H9 (cell line): ENCODE measurements at regions not wholly inside any gene's neighbourhood (a gene's known extent, or its start where the extent isn't known, plus 50 kb on each side); places are given as distances from the start of the nearest gene placed in this dataset.
A peak's percentile ranks its signal among the peaks of the same experiment; 100 is the strongest.

Source experiments
- DNase-seq: peaks from one replicate; pipeline ENCODE4 v3.0.0-alpha.2; 2017
- H2AFZ ChIP-seq: one replicate; pipeline ENCODE4 v1.6.1; 2013; ENCODE audit warnings: mild to moderate bottlenecking, low read length, control low read depth, moderate library complexity
- H2AK5ac ChIP-seq: 2 replicates; pipeline ENCODE4 v1.6.1; 2013; ENCODE audit warnings: low read length, control low read depth, mixed read lengths; ENCODE audit not compliant: insufficient read length
- H2BK120ac ChIP-seq: one replicate; pipeline ENCODE4 v1.6.1; 2013; ENCODE audit warnings: low read depth, mild to moderate bottlenecking, low read length, control low read depth, inconsistent platforms; ENCODE audit not compliant: poor library complexity, severe bottlenecking
- H2BK12ac ChIP-seq: 2 replicates; pipeline ENCODE4 v1.6.1; 2013; ENCODE audit warnings: low read length, control low read depth, mixed read lengths, low read depth; ENCODE audit not compliant: insufficient read length
- H2BK15ac ChIP-seq: 2 replicates; pipeline ENCODE4 v1.6.1; 2013; ENCODE audit warnings: low read depth, low read length, control low read depth
- H2BK20ac ChIP-seq: one replicate; pipeline ENCODE4 v1.6.1; 2013; ENCODE audit warnings: low read depth, mild to moderate bottlenecking, low read length, control low read depth, inconsistent platforms; ENCODE audit not compliant: poor library complexity, severe bottlenecking
- H2BK5ac ChIP-seq: 2 replicates; pipeline ENCODE4 v1.6.1; 2013; ENCODE audit warnings: low read length, control low read depth, mixed read lengths; ENCODE audit not compliant: insufficient read length
- H3K14ac ChIP-seq: 2 replicates; pipeline ENCODE4 v1.6.1; 2013; ENCODE audit warnings: low read length, control low read depth; ENCODE audit not compliant: insufficient read depth
- H3K18ac ChIP-seq: 2 replicates; pipeline ENCODE4 v1.6.1; 2013; ENCODE audit warnings: low read depth, mild to moderate bottlenecking, mixed read lengths, low read length, control low read depth; ENCODE audit not compliant: insufficient read length
- H3K23ac ChIP-seq: 2 replicates; pipeline ENCODE4 v1.6.1; 2013; ENCODE audit warnings: low read length, control low read depth, mixed read lengths, low read depth; ENCODE audit not compliant: insufficient read length
- H3K23me2 ChIP-seq: 2 replicates; pipeline ENCODE4 v1.6.1; 2013; ENCODE audit warnings: low read depth, mild to moderate bottlenecking, mixed read lengths, low read length, control low read depth; ENCODE audit not compliant: insufficient read length, poor library complexity, severe bottlenecking
- H3K27ac ChIP-seq: 2 replicates; pipeline ENCODE4 v1.5.1; 2013; ENCODE audit warnings: low read length, control low read depth, mixed read lengths, low read depth; ENCODE audit not compliant: insufficient read length
- H3K27me3 ChIP-seq: 2 replicates; pipeline ENCODE4 v1.6.1; 2013; ENCODE audit warnings: low read length, control low read depth, inconsistent platforms; ENCODE audit not compliant: insufficient read depth
- H3K4ac ChIP-seq: 2 replicates; pipeline ENCODE4 v1.6.1; 2013; ENCODE audit warnings: low read depth, mild to moderate bottlenecking, control low read depth, inconsistent platforms, low read length, moderate library complexity
- H3K4me1 ChIP-seq: 2 replicates; pipeline ENCODE4 v1.6.1; 2013; ENCODE audit warnings: low read length, control low read depth, inconsistent platforms; ENCODE audit not compliant: insufficient read depth
- H3K4me2 ChIP-seq: 2 replicates; pipeline ENCODE4 v1.6.1; 2013; ENCODE audit warnings: low read length, control low read depth, mixed read lengths; ENCODE audit not compliant: insufficient read length, insufficient read depth
- H3K56ac ChIP-seq: 2 replicates; pipeline ENCODE4 v1.6.1; 2013; ENCODE audit warnings: low read depth, mild to moderate bottlenecking, mixed read lengths, low read length, control low read depth; ENCODE audit not compliant: insufficient read length
- H3K79me1 ChIP-seq: 2 replicates; pipeline ENCODE4 v1.6.1; 2013; ENCODE audit warnings: low read depth, mild to moderate bottlenecking, moderate library complexity, low read length, control low read depth, inconsistent platforms; ENCODE audit not compliant: insufficient read depth, poor library complexity, severe bottlenecking
- H3K79me2 ChIP-seq: 2 replicates; pipeline ENCODE4 v1.6.1; 2013; ENCODE audit warnings: low read length, control low read depth, inconsistent platforms; ENCODE audit not compliant: insufficient read depth
- H3K9ac ChIP-seq: 2 replicates; pipeline ENCODE4 v1.6.1; 2013; ENCODE audit warnings: low read length, control low read depth, mixed read lengths; ENCODE audit not compliant: insufficient read length; ENCODE audit errors: extremely low read depth
- H3K9me3 ChIP-seq: one replicate; pipeline ENCODE4 v1.6.1; 2013; ENCODE audit warnings: low read depth, low read length, inconsistent platforms; ENCODE audit not compliant: control insufficient read depth
- H3T11ph ChIP-seq: one replicate; pipeline ENCODE4 v1.6.1; 2013; ENCODE audit warnings: mild to moderate bottlenecking, low read length, control low read depth, inconsistent platforms
- H4K20me1 ChIP-seq: one replicate; pipeline ENCODE4 v1.6.1; 2013; ENCODE audit not compliant: control insufficient read depth, insufficient read length, insufficient read depth
- H4K5ac ChIP-seq: 2 replicates; pipeline ENCODE4 v1.6.1; 2013; ENCODE audit warnings: low read depth, mild to moderate bottlenecking, mixed read lengths, low read length, control low read depth; ENCODE audit not compliant: insufficient read length
- H4K8ac ChIP-seq: replicated peaks from 2 replicates; pipeline ENCODE4 v1.6.1; 2013; ENCODE audit warnings: low read length, control low read depth, mixed read lengths, low read depth; ENCODE audit not compliant: insufficient read length
- H4K91ac ChIP-seq: 2 replicates; pipeline ENCODE4 v1.6.1; 2013; ENCODE audit warnings: low read depth, mild to moderate bottlenecking, moderate library complexity, mixed read lengths, low read length, control low read depth; ENCODE audit not compliant: insufficient read length
- H3K27ac Mint-ChIP-seq, 3 experiments: 2 replicates in 2 of 3; 3 replicates in 1 of 3; pipeline ENCODE4 v1.8.0; 2020 to 2021; ENCODE audit warnings: mixed read lengths in 3 of 3, mild to moderate bottlenecking in 1 of 3, moderate library complexity in 1 of 3
- H3K27me3 Mint-ChIP-seq: 2 replicates; pipeline ENCODE4 v1.8.0; 2021; ENCODE audit warnings: low read depth, mild to moderate bottlenecking, moderate library complexity, mixed read lengths
- H3K36me3 Mint-ChIP-seq, 3 experiments: 2 replicates in 2 of 3; 3 replicates in 1 of 3; pipeline ENCODE4 v1.8.0; 2020 to 2021; ENCODE audit warnings: low read depth in 3 of 3, mixed read lengths in 3 of 3; ENCODE audit not compliant: insufficient read depth in 1 of 3
- H3K4me1 Mint-ChIP-seq, 2 experiments: 2 replicates each; pipeline ENCODE4 v1.8.0; 2020; ENCODE audit warnings: mixed read lengths in 2 of 2
- H3K4me3 Mint-ChIP-seq, 2 experiments: 2 replicates in 1 of 2; 3 replicates in 1 of 2; pipeline ENCODE4 v1.8.0; 2020 to 2021; ENCODE audit warnings: mild to moderate bottlenecking in 2 of 2, mixed read lengths in 2 of 2, moderate library complexity in 1 of 2
- H3K9me3 Mint-ChIP-seq, 2 experiments: 2 replicates in 1 of 2; 3 replicates in 1 of 2; pipeline ENCODE4 v1.8.0; 2020; ENCODE audit warnings: mild to moderate bottlenecking in 2 of 2, mixed read lengths in 2 of 2, moderate library complexity in 1 of 2
- WGBS: extraction: QIAGEN DNeasy Blood & Tissue Kit; methylation state at CpG from one replicate; pipeline ENCODE4 v1.1.7; 2013; ENCODE audit warnings: missing lambda C conversion rate, low lambda C conversion rate, mixed read lengths; ENCODE audit not compliant: insufficient read length; ENCODE audit errors: extremely low coverage; 5-methylcytosine and 5-hydroxymethylcytosine counted together
- TF ChIP-seq, protein P1 (sequence below): fragments of 200-600 bp; sonication (generic); conservative IDR thresholded peaks from 3 replicates; pipeline ENCODE4 v1.8.0; 2021; ENCODE audit warnings: antibody characterized with exemption, mild to moderate bottlenecking

- Histone ChIP-seq H2AFZ (no peak overlapping the region), H2BK15ac (no peak overlapping the region), H4K20me1 (no peaks in the 10 kb centered on the region), H2AK5ac (no peak overlapping the region), H3K18ac (no peak overlapping the region), H3K9me3 (no peaks in the 10 kb centered on the region), H3K23ac (peak overlapping the region; percentile 49), H2BK120ac (no peak overlapping the region), H3K56ac (no peak overlapping the region), H3T11ph (no peak overlapping the region), H4K8ac (no peak overlapping the region), H2BK20ac (no peak overlapping the region), H3K23me2 (no peaks in the 10 kb centered on the region), H3K4me1 (no peaks in the 10 kb centered on the region), H3K4ac (no peak overlapping the region), H2BK12ac (no peak overlapping the region), H3K4me2 (no peak overlapping the region), H2BK5ac (no peak overlapping the region), H3K79me2 (no peaks in the 10 kb centered on the region), H3K27me3 (no peaks in the 10 kb centered on the region), H3K9ac (no peak overlapping the region), H3K14ac (no peak overlapping the region), H4K91ac (no peak overlapping the region), H3K79me1 (no peaks in the 10 kb centered on the region), H4K5ac (no peak overlapping the region), H3K27ac (no peak overlapping the region)
- WGBS = no CpG with 5 or more reads among the region's 1 CpG
- TF ChIP-seq, protein P1, sequence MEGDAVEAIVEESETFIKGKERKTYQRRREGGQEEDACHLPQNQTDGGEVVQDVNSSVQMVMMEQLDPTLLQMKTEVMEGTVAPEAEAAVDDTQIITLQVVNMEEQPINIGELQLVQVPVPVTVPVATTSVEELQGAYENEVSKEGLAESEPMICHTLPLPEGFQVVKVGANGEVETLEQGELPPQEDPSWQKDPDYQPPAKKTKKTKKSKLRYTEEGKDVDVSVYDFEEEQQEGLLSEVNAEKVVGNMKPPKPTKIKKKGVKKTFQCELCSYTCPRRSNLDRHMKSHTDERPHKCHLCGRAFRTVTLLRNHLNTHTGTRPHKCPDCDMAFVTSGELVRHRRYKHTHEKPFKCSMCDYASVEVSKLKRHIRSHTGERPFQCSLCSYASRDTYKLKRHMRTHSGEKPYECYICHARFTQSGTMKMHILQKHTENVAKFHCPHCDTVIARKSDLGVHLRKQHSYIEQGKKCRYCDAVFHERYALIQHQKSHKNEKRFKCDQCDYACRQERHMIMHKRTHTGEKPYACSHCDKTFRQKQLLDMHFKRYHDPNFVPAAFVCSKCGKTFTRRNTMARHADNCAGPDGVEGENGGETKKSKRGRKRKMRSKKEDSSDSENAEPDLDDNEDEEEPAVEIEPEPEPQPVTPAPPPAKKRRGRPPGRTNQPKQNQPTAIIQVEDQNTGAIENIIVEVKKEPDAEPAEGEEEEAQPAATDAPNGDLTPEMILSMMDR = no peak
- H3K9me3 Mint-ChIP-seq = no peaks in the 10 kb centered on the region
- no peaks in the 10 kb centered on the region for H3K36me3 Mint-ChIP-seq
- H3K27ac Mint-ChIP-seq = no peak overlapping the region
- H3K4me3 Mint-ChIP-seq = no peak overlapping the region
- DNase-seq = no peak
- no peaks in the 10 kb centered on the region for H3K27me3 Mint-ChIP-seq
- no peaks in the 10 kb centered on the region for H3K4me1 Mint-ChIP-seq
Observed at GRCh38 chr2:59776726-59777008, 776.8 kb downstream of the BCL11A start.
